GM23338 (cell line): ENCODE measurements at regions not wholly inside any gene's neighbourhood (a gene's known extent, or its start where the extent isn't known, plus 50 kb on each side); places are given as distances from the start of the nearest gene placed in this dataset.

Experiments
- ATAC-seq: fragments of 200-7000 bp; cut with Tn5 transposase; 3 replicates; pipeline ENCODE4 v1.9.1; 2020
- DNase-seq: peaks from one replicate; pipeline ENCODE4 v3.0.0-alpha.2; 2015; ENCODE audit warnings: low spot score
- H2AFZ ChIP-seq: fragments of 200-600 bp; sonication (generic); 2 replicates; pipeline ENCODE4 v1.8.0; 2016; ENCODE audit warnings: antibody characterized with exemption, mild to moderate bottlenecking, moderate library complexity
- H3F3A ChIP-seq: fragments of 200-600 bp; sonication (generic); replicated peaks from 2 replicates; pipeline ENCODE4 v1.8.0; 2017; ENCODE audit warnings: antibody characterized with exemption, mixed run types, low read depth
- H3K27ac ChIP-seq: fragments of 200-600 bp; sonication (generic); 2 replicates; pipeline ENCODE4 v1.6.1; 2016; ENCODE audit warnings: low read depth
- H3K27me3 ChIP-seq: fragments of 200-600 bp; sonication (generic); 2 replicates; pipeline ENCODE4 v1.8.0; 2016; ENCODE audit warnings: mild to moderate bottlenecking, mixed run types, moderate library complexity; ENCODE audit not compliant: insufficient read depth
- H3K36me3 ChIP-seq: fragments of 200-600 bp; sonication (generic); 2 replicates; pipeline ENCODE4 v1.8.0; 2016; ENCODE audit warnings: mild to moderate bottlenecking; ENCODE audit not compliant: insufficient read depth
- H3K4me1 ChIP-seq: fragments of 200-600 bp; sonication (generic); 2 replicates; pipeline ENCODE4 v1.8.0; 2016; ENCODE audit warnings: mild to moderate bottlenecking, moderate library complexity; ENCODE audit not compliant: insufficient read depth
- H3K4me2 ChIP-seq: fragments of 200-600 bp; sonication (generic); 2 replicates; pipeline ENCODE4 v1.7.1; 2017; ENCODE audit warnings: mixed run types
- H3K4me3 ChIP-seq: fragments of 200-600 bp; sonication (generic); 2 replicates; pipeline ENCODE4 v1.6.1; 2016; ENCODE audit warnings: mixed run types
- H3K79me2 ChIP-seq: fragments of 200-600 bp; sonication (generic); replicated peaks from 2 replicates; pipeline ENCODE4 v1.8.0; 2017; ENCODE audit warnings: mild to moderate bottlenecking; ENCODE audit not compliant: insufficient read depth
- H3K9me2 ChIP-seq: fragments of 200-600 bp; sonication (generic); 2 replicates; pipeline ENCODE4 v1.8.0; 2017; ENCODE audit not compliant: insufficient read depth
- H4K20me1 ChIP-seq: fragments of 200-600 bp; sonication (generic); replicated peaks from 2 replicates; pipeline ENCODE4 v1.8.0; 2017; ENCODE audit warnings: mild to moderate bottlenecking; ENCODE audit not compliant: insufficient read depth
- H3K27ac Mint-ChIP-seq: 2 replicates; pipeline ENCODE4 v1.8.0; 2020; ENCODE audit warnings: inconsistent platforms, mild to moderate bottlenecking, moderate library complexity, mixed read lengths
- H3K27me3 Mint-ChIP-seq: 3 replicates; pipeline ENCODE4 v1.8.0; 2022; ENCODE audit warnings: low read depth, mild to moderate bottlenecking, moderate library complexity, mixed read lengths, inconsistent platforms; ENCODE audit not compliant: insufficient read depth, poor library complexity
- H3K36me3 Mint-ChIP-seq: 3 replicates; pipeline ENCODE4 v1.8.0; 2021; ENCODE audit warnings: low read depth, mild to moderate bottlenecking, inconsistent platforms, moderate library complexity, mixed read lengths
- H3K4me1 Mint-ChIP-seq: 3 replicates; pipeline ENCODE4 v1.8.0; 2020; ENCODE audit warnings: mild to moderate bottlenecking, inconsistent platforms, mixed read lengths
- H3K4me3 Mint-ChIP-seq: 3 replicates; pipeline ENCODE4 v1.8.0; 2021; ENCODE audit warnings: moderate library complexity, mild to moderate bottlenecking, inconsistent platforms, mixed read lengths
- H3K9me3 Mint-ChIP-seq: 3 replicates; pipeline ENCODE4 v1.8.0; 2020; ENCODE audit warnings: moderate library complexity, mild to moderate bottlenecking, inconsistent platforms, mixed read lengths
- CREB1 ChIP-seq: fragments of 250-450 bp; sonication (Bioruptor Pico); IDR thresholded peaks from 2 replicates; pipeline ENCODE4 v1.5.0; 2020; ENCODE audit warnings: low read depth, mild to moderate bottlenecking, moderate library complexity
- CTCF ChIP-seq, 2 experiments: fragments of 200-600 bp in 1 of 2; sonication (generic) in 1 of 2; conservative IDR thresholded peaks; 2 replicates each; pipeline versions ENCODE4 v1.5.1 to v1.6.1; 2016 to 2017; ENCODE audit warnings: antibody characterized with exemption in 2 of 2, low read depth in 2 of 2, mild to moderate bottlenecking in 2 of 2, moderate library complexity in 1 of 2
- EZH2 ChIP-seq: fragments of 200-600 bp; sonication (generic); IDR thresholded peaks from one replicate; pipeline ENCODE4 v1.8.0; 2017; ENCODE audit warnings: antibody characterized with exemption, mild to moderate bottlenecking, low read depth; ENCODE audit not compliant: unreplicated experiment
- JUNB ChIP-seq: IDR thresholded peaks from one replicate; pipeline ENCODE4 v1.6.1; 2016; ENCODE audit warnings: antibody characterized with exemption; ENCODE audit not compliant: unreplicated experiment
- STAT1 ChIP-seq: IDR thresholded peaks from one replicate; pipeline ENCODE4 v1.6.1; 2016; ENCODE audit warnings: antibody characterized with exemption; ENCODE audit not compliant: unreplicated experiment
- ZNF331 ChIP-seq: fragments of 250-450 bp; sonication (Bioruptor Pico); IDR thresholded peaks from 2 replicates; pipeline ENCODE4 v1.5.0; 2020; ENCODE audit warnings: low read depth, mild to moderate bottlenecking, moderate library complexity
- ZNF462 ChIP-seq: fragments of 250-450 bp; sonication (Bioruptor Pico); IDR thresholded peaks from 2 replicates; pipeline ENCODE4 v1.5.0; 2020; ENCODE audit warnings: mild to moderate bottlenecking, moderate library complexity
- TF ChIP-seq, protein P1 (sequence below): IDR thresholded peaks from 2 replicates; pipeline ENCODE4 v1.6.1; 2016; ENCODE audit warnings: antibody characterized with exemption

DNA sequence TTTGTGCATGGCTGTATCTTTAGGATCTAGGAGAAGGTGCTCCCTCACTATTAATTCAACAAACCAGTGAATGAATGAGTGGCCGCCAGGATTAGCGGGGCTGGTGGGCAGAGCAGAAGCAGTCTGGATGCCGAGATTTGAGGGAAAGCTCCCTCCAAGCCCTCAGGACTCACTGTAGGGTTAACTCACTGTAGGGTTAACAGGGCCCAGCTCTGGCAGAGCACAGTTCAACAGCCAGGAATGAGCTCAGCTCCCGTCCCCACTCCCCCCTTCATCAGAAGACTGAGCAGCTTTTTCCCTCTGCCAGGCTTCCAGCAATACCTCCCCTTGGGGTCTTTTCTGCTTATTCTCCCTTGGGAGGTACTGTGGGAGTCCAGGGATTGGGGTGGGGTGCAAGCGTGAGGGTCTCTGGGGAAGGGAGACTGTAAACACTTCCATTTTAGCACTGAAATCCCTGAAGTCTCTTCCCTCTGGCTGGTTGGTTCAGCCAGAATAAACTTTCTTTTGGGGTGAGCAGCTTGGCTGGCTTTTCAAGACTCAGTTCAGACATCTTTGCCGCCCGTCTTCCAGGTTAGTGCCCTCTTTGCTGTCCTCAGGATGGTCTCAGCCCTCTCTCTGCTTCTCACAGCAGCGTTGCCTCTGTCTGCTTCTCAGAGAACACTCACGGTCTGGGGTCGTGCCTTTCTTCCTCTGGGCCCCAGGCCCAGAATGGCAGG is 53.7 kb upstream of the WSB1 start:
- Histone ChIP-seq H2AFZ (0 out of 2 replicates have a peak overlapping the region, but pooled peaks have one; percentile 36), H3K79me2 (no peaks in the 10 kb centered on the region), H3K36me3 (no peaks in the 10 kb centered on the region), H4K20me1 (no peaks in the 10 kb centered on the region), H3K27ac (no peak overlapping the region), H3K4me3 (no peak overlapping the region), H3K27me3 (no peaks in the 10 kb centered on the region), H3K4me1 (peaks cover 8% of the 10 kb centered on the region; the same call in 1 of the 2 replicates), H3F3A (no peaks in the 10 kb centered on the region), H3K4me2 (no peak overlapping the region), H3K9me2 (no peaks in the 10 kb centered on the region)
- TF ChIP-seq CREB1 (CRISPR knock-in tag) (no peak), CTCF (conservative IDR thresholded peaks at IDR 0.05; ENCODE audit: low read depth in 2 of 2) (no peak), EZH2 (no peak), ZNF331 (no peak), STAT1 (no peak), ZNF462 (CRISPR knock-in tag) (no peak), JUNB (no peak)
- TF ChIP-seq, protein P1, sequence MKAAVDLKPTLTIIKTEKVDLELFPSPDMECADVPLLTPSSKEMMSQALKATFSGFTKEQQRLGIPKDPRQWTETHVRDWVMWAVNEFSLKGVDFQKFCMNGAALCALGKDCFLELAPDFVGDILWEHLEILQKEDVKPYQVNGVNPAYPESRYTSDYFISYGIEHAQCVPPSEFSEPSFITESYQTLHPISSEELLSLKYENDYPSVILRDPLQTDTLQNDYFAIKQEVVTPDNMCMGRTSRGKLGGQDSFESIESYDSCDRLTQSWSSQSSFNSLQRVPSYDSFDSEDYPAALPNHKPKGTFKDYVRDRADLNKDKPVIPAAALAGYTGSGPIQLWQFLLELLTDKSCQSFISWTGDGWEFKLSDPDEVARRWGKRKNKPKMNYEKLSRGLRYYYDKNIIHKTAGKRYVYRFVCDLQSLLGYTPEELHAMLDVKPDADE = no peak
- no peak overlapping the region for H3K27ac Mint-ChIP-seq
- H3K27me3 Mint-ChIP-seq = peaks cover 10% of the 10 kb centered on the region
- ATAC-seq (no peak), DNase-seq (no peak)
- H3K9me3 Mint-ChIP-seq = no peaks in the 10 kb centered on the region
- peaks cover 18% of the 10 kb centered on the region for H3K4me1 Mint-ChIP-seq
- H3K4me3 Mint-ChIP-seq = no peak overlapping the region
- H3K36me3 Mint-ChIP-seq = no peaks in the 10 kb centered on the region
